Calu3 (cell line): ENCODE measurements at regions not wholly inside any gene's neighbourhood (a gene's known extent, or its start where the extent isn't known, plus 50 kb on each side); places are given as distances from the start of the nearest gene placed in this dataset.

ENCODE experiments used
- BruUV-seq: library from RNA; stranded (reverse); fragments of 400-500 nt; replicated peaks from 2 replicates; lab custom pipeline; 2021; lab: Mats Ljungman, UMichigan
- CTCF ChIA-PET: fragments of 300-600 bp; sonication (Branson Sonifier 250); formaldehyde crosslinking; loops from one replicate; lab custom pipeline; 2022; ENCODE audit warnings: antibody characterized with exemption; lab: Charles Lee
- DNase-seq: peaks from one replicate; pipeline ENCODE4 v3.0.0; 2022
- H3K27ac Mint-ChIP-seq: one replicate; pipeline ENCODE4 v1.8.0; 2022; ENCODE audit warnings: mixed read lengths; ENCODE audit not compliant: unreplicated experiment
- H3K27me3 Mint-ChIP-seq: one replicate; pipeline ENCODE4 v1.8.0; 2022; ENCODE audit warnings: mixed read lengths; ENCODE audit not compliant: unreplicated experiment
- H3K36me3 Mint-ChIP-seq: one replicate; pipeline ENCODE4 v1.8.0; 2022; ENCODE audit warnings: mild to moderate bottlenecking, moderate library complexity, mixed read lengths; ENCODE audit not compliant: insufficient read depth, unreplicated experiment
- H3K4me1 Mint-ChIP-seq: one replicate; pipeline ENCODE4 v1.8.0; 2022; ENCODE audit warnings: mild to moderate bottlenecking, low read depth, mixed read lengths; ENCODE audit not compliant: unreplicated experiment
- H3K4me3 Mint-ChIP-seq: one replicate; pipeline ENCODE4 v1.8.0; 2022; ENCODE audit warnings: mild to moderate bottlenecking, low read depth, moderate library complexity, mixed read lengths; ENCODE audit not compliant: unreplicated experiment
- H3K9me3 Mint-ChIP-seq: one replicate; pipeline ENCODE4 v1.8.0; 2022; ENCODE audit warnings: low read depth, mixed read lengths; ENCODE audit not compliant: unreplicated experiment
- intact Hi-C: fragments of 100-400 bp; cut with micrococcal nuclease; formaldehyde crosslinking; loops from one replicate; pipeline ENCODE4 v1.10.0; 2022; ENCODE audit not compliant: unreplicated experiment
- TF ChIP-seq, protein P1 (sequence below): fragments of 200-600 bp; IDR thresholded peaks from one replicate; pipeline ENCODE4 v1.8.0; 2022; ENCODE audit warnings: antibody characterized with exemption; ENCODE audit not compliant: unreplicated experiment

- CTCF ChIA-PET = interaction anchor here (0.9 to 1.3 kb wide), 2 partner anchors 8 to 17 kb away, joined by 3 read pairs; no protein-coding TSS in a partner anchor
- Mint-ChIP-seq H3K27ac (no peak overlapping the region), H3K36me3 (no peaks in the 10 kb centered on the region), H3K27me3 (peaks cover 90% of the 10 kb centered on the region), H3K4me1 (no peaks in the 10 kb centered on the region), H3K9me3 (no peaks in the 10 kb centered on the region), H3K4me3 (no peak overlapping the region)
- TF ChIP-seq, protein P1, sequence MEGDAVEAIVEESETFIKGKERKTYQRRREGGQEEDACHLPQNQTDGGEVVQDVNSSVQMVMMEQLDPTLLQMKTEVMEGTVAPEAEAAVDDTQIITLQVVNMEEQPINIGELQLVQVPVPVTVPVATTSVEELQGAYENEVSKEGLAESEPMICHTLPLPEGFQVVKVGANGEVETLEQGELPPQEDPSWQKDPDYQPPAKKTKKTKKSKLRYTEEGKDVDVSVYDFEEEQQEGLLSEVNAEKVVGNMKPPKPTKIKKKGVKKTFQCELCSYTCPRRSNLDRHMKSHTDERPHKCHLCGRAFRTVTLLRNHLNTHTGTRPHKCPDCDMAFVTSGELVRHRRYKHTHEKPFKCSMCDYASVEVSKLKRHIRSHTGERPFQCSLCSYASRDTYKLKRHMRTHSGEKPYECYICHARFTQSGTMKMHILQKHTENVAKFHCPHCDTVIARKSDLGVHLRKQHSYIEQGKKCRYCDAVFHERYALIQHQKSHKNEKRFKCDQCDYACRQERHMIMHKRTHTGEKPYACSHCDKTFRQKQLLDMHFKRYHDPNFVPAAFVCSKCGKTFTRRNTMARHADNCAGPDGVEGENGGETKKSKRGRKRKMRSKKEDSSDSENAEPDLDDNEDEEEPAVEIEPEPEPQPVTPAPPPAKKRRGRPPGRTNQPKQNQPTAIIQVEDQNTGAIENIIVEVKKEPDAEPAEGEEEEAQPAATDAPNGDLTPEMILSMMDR = no peak
- no TSS peak for BruUV-seq
- intact Hi-C loops = no loop called here
- no peak for DNase-seq
These were observed 223.9 kb upstream of the ZBED5 start for GRCh38 chr11:11081776-11082175.

DNA sequence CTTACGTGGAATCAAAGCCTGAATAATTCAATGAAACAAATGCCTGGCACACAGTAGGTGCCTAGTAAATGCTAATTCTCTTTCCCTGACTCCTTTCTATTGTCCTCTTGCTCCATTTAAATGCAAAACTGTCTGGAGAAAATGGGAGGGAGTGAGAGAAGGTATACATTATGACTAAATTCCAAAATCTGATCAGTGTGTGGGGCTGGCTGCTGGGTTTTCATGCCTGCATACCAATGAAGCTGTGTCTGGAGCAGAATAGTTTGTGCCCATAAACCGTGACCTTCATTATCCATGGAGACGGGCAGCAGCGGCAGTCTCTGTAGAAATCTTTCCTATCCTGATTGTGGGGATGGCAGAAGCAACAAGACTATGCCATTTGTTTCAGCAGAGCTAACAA is 223.4 kb upstream of the ZBED5 start:
- Mint-ChIP-seq H3K4me1 (no peaks in the 10 kb centered on the region), H3K9me3 (no peaks in the 10 kb centered on the region), H3K4me3 (no peak overlapping the region), H3K36me3 (no peaks in the 10 kb centered on the region), H3K27ac (no peak overlapping the region), H3K27me3 (peaks cover 94% of the 10 kb centered on the region)
- TF ChIP-seq, protein P1 = no peak
- BruUV-seq = no TSS peak
- intact Hi-C loops = no loop called here
- DNase-seq = no peak
- CTCF ChIA-PET = interaction anchor here (0.9 to 1.3 kb wide), 2 partner anchors 8 to 17 kb away, joined by 3 read pairs; no protein-coding TSS in a partner anchor

- CTCF ChIA-PET = interaction anchor here (0.7 to 0.8 kb wide), 2 partner anchors 50 to 340 kb away, joined by 3 read pairs; no protein-coding TSS in a partner anchor
- BruUV-seq = no TSS peak
- Mint-ChIP-seq H3K36me3 (no peaks in the 10 kb centered on the region), H3K27me3 (peaks cover 95% of the 10 kb centered on the region), H3K9me3 (no peaks in the 10 kb centered on the region), H3K4me3 (no peak overlapping the region), H3K4me1 (no peaks in the 10 kb centered on the region), H3K27ac (no peak overlapping the region)
- TF ChIP-seq, protein P1 = no peak
- intact Hi-C loops = no loop called here
- DNase-seq = no peak
These were observed 220.7 kb upstream of the ZBED5 start for GRCh38 chr11:11078344-11079086.

GRCh38 chr11:11077898-11078297 is 220.0 kb upstream of the ZBED5 start:
- Mint-ChIP-seq H3K9me3 (no peaks in the 10 kb centered on the region), H3K27ac (no peak overlapping the region), H3K36me3 (no peaks in the 10 kb centered on the region), H3K4me1 (no peaks in the 10 kb centered on the region), H3K27me3 (peaks cover 95% of the 10 kb centered on the region), H3K4me3 (no peak overlapping the region)
- BruUV-seq = no TSS peak
- intact Hi-C loops = no loop called here
- TF ChIP-seq, protein P1 = no peak
- no peak for DNase-seq
- CTCF ChIA-PET = interaction anchor here (0.7 to 0.8 kb wide), 4 partner anchors 50 to 340 kb away, joined by 3 to 7 read pairs (median 4); no protein-coding TSS in a partner anchor
